Vagina (tissue), 2 donors: ENCODE measurements at regions not wholly inside any gene's neighbourhood (a gene's known extent, or its start where the extent isn't known, plus 50 kb on each side); places are given as distances from the start of the nearest gene placed in this dataset.

Experiments
- DNase-seq, 2 donors: peaks; one replicate each; pipeline ENCODE4 v3.0.0-alpha.2; 2017; ENCODE audit errors: extremely low spot score in 2 of 2
- H3K27ac ChIP-seq: fragments of 200-600 bp; sonication (generic); one replicate; pipeline ENCODE4 v1.5.1; 2019
- H3K27me3 ChIP-seq: fragments of 200-600 bp; sonication (generic); one replicate; pipeline ENCODE4 v1.5.1; 2019
- H3K36me3 ChIP-seq, 2 donors: fragments of 200-600 bp; sonication (generic); one replicate each; pipeline ENCODE4 v1.5.1; 2017 to 2019
- H3K4me1 ChIP-seq: fragments of 200-600 bp; sonication (generic); one replicate; pipeline ENCODE4 v1.5.1; 2019
- H3K4me3 ChIP-seq, 2 donors: fragments of 200-600 bp; sonication (generic); 1 replicate in 1 of 2; 2 replicates in 1 of 2; pipeline ENCODE4 v1.5.1; 2016 to 2019
- H3K9me3 ChIP-seq: fragments of 200-600 bp; sonication (generic); one replicate; pipeline ENCODE4 v1.5.1; 2019
- POLR2A ChIP-seq, 2 donors: fragments of 450-650 bp; IDR thresholded peaks; one replicate each; pipeline ENCODE4 v1.6.1; 2017; ENCODE audit warnings: antibody characterized with exemption in 2 of 2, mild to moderate bottlenecking in 2 of 2, moderate library complexity in 2 of 2
- POLR2AphosphoS5 ChIP-seq, 2 donors: sonication (generic); formaldehyde crosslinking; IDR thresholded peaks; one replicate each; pipeline ENCODE4 v1.9.0; 2017; ENCODE audit warnings: antibody characterized with exemption in 2 of 2, mild to moderate bottlenecking in 2 of 2, low read depth in 1 of 2; ENCODE audit not compliant: insufficient read depth in 1 of 2
- intact Hi-C: fragments of 100-400 bp; cut with DNase I; formaldehyde crosslinking; loops from one replicate; pipeline ENCODE4 v1.15.1; 2023
- TF ChIP-seq, protein P1 (sequence below), 3 experiments: fragments of 450-650 bp in 2 of 3; fragments of 200-600 bp in 1 of 3; sonication (generic) in 1 of 3; IDR thresholded peaks; one replicate each; pipeline ENCODE4 v1.5.1; 2017 to 2019; ENCODE audit warnings: antibody characterized with exemption in 3 of 3, mild to moderate bottlenecking in 2 of 3, moderate library complexity in 2 of 3

DNA sequence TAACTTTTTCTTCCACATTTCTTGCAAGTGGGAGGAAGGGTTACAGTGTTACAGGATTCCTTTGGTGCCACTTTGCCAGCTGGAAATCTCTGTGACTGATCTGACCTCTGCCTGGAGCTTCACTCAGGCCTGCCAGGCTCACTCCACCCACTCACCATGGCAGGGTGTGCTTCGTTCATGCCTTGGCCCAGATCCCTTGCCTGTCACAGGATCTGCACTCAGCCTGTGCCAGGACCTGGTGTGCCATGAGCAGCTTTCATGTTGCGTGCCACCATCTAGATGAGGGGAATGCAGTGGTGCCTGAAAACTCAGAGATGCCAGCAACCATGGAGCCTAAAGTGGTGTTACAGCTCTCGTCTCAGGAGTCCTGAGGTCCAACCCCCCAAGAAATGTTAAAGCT, 2596.4 kb downstream of the PCDH7 start:
- intact Hi-C loops = no loop called here
- H3K36me3 ChIP-seq = no peaks in the 10 kb centered on the region
- no peak for DNase-seq
- H3K4me1 ChIP-seq = no peaks in the 10 kb centered on the region
- no peaks in the 10 kb centered on the region for H3K27me3 ChIP-seq
- H3K27ac ChIP-seq = no peak overlapping the region
- TF ChIP-seq, protein P1, sequence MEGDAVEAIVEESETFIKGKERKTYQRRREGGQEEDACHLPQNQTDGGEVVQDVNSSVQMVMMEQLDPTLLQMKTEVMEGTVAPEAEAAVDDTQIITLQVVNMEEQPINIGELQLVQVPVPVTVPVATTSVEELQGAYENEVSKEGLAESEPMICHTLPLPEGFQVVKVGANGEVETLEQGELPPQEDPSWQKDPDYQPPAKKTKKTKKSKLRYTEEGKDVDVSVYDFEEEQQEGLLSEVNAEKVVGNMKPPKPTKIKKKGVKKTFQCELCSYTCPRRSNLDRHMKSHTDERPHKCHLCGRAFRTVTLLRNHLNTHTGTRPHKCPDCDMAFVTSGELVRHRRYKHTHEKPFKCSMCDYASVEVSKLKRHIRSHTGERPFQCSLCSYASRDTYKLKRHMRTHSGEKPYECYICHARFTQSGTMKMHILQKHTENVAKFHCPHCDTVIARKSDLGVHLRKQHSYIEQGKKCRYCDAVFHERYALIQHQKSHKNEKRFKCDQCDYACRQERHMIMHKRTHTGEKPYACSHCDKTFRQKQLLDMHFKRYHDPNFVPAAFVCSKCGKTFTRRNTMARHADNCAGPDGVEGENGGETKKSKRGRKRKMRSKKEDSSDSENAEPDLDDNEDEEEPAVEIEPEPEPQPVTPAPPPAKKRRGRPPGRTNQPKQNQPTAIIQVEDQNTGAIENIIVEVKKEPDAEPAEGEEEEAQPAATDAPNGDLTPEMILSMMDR (IDR thresholded peaks at IDR 0.05) = no peak
- no peak for TF ChIP-seq POLR2A (IDR thresholded peaks at IDR 0.05)
- TF ChIP-seq POLR2AphosphoS5 (IDR thresholded peaks at IDR 0.05; ENCODE audit: insufficient read depth in 1 of 2, low read depth in 1 of 2) = no peak
- H3K9me3 ChIP-seq = no peaks in the 10 kb centered on the region
- no peak overlapping the region for H3K4me3 ChIP-seq

DNA sequence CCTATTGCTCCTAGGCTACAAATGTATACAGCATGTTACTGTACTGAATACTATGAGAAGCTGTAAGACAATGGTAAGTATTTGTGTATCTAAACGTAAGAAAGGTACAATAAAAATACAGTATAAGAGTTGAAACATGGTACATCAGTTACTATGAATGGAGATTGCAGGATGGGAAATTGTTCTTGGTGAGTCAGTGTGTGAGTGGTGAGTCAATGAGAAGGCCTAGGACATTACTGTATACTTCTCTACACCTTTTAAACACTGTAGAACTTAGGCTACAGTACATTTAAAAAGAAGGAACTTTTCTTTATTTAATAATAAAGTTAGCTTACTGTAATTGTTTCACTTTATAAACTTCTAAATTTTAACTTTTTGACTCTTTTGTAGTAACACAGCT, 2603.2 kb downstream of the PCDH7 start:
- H3K36me3 ChIP-seq = no peaks in the 10 kb centered on the region
- H3K4me1 ChIP-seq = no peaks in the 10 kb centered on the region
- TF ChIP-seq, protein P1 (IDR thresholded peaks at IDR 0.05) = no peak
- TF ChIP-seq POLR2A (IDR thresholded peaks at IDR 0.05) (no peak), POLR2AphosphoS5 (IDR thresholded peaks at IDR 0.05; ENCODE audit: insufficient read depth in 1 of 2, low read depth in 1 of 2) (no peak)
- no peaks in the 10 kb centered on the region for H3K27me3 ChIP-seq
- no peak overlapping the region for H3K27ac ChIP-seq
- H3K4me3 ChIP-seq = no peak overlapping the region
- DNase-seq = no peak
- intact Hi-C loops = no loop called here
- no peaks in the 10 kb centered on the region for H3K9me3 ChIP-seq

DNA sequence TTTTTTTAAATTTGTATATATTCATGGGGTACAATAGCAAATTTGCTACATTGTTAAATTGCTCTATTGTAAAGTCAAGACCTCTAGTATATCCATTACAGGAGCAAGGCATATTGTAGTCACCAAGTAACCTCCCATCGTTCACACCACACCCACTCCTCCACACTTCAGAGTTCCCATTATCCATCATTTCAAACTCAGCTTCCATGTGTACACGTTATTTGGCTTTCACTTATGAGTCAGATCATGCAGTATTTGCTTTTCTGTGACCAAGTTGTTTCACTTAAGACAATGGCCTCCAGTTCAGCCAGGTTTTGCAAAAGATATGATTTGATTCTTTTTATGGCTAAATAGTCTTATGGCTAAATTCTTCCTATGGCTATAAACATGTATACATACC, 2614.2 kb downstream of the PCDH7 start:
- Histone ChIP-seq H3K27me3 (no peaks in the 10 kb centered on the region), H3K36me3 (no peaks in the 10 kb centered on the region), H3K27ac (no peak overlapping the region), H3K9me3 (peaks cover 5% of the 10 kb centered on the region), H3K4me1 (no peaks in the 10 kb centered on the region), H3K4me3 (no peak overlapping the region)
- TF ChIP-seq POLR2A (IDR thresholded peaks at IDR 0.05) (no peak), POLR2AphosphoS5 (IDR thresholded peaks at IDR 0.05; ENCODE audit: insufficient read depth in 1 of 2, low read depth in 1 of 2) (no peak)
- TF ChIP-seq, protein P1 (IDR thresholded peaks at IDR 0.05) = no peak
- no peak for DNase-seq
- intact Hi-C loops = no loop called here

DNA sequence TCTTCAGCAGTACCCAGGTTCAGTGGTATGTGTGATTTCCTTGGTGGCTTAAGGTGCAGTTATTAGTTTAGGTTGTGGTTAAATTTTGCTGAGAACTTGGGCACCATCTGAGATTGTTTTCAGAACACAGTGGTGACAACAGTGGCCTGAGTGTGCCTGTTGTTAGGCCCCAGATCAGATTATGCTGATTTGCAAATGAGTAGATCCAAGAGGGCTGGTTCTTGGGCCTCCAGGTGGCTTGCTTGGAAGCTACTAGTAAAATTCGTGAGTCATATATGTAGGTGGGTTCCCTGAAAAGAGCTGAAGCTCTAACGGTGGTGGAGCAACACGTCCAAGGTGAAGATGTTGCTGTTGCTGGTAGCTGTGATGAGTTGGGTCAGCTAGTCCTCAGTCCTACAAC, 2619.6 kb downstream of the PCDH7 start:
- intact Hi-C loops = no loop called here
- TF ChIP-seq POLR2A (IDR thresholded peaks at IDR 0.05) (no peak), POLR2AphosphoS5 (IDR thresholded peaks at IDR 0.05; ENCODE audit: insufficient read depth in 1 of 2, low read depth in 1 of 2) (no peak)
- TF ChIP-seq, protein P1 (IDR thresholded peaks at IDR 0.05) = no peak
- H3K4me1 ChIP-seq = no peaks in the 10 kb centered on the region

DNA sequence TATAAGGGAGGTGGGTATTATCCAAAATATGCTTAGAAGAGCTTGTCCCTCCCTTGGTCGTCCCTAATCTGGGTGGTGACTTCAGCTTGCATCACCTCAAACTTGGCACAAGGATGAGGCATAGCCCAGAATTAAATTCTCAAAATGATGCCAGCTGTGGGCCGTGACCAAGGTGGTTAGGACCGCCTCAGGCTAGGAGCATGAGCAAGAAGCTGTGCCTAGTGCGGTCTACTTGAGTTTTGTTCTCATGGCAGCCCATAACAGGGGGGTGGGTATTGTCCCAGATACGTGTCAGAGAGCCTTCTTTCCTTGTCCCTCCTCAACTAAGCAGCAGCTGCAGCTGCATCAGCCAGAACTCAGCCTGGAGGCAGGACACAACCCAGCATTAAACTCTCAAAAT, 2620.0 kb downstream of the PCDH7 start:
- no peaks in the 10 kb centered on the region for H3K36me3 ChIP-seq
- no peak overlapping the region for H3K27ac ChIP-seq
- H3K27me3 ChIP-seq = no peaks in the 10 kb centered on the region
- no peaks in the 10 kb centered on the region for H3K9me3 ChIP-seq
- H3K4me3 ChIP-seq = no peak overlapping the region
- DNase-seq = no peak
- H3K4me1 ChIP-seq = no peaks in the 10 kb centered on the region
- TF ChIP-seq POLR2AphosphoS5 (IDR thresholded peaks at IDR 0.05; ENCODE audit: insufficient read depth in 1 of 2, low read depth in 1 of 2) (no peak), POLR2A (IDR thresholded peaks at IDR 0.05) (no peak)
- TF ChIP-seq, protein P1 (IDR thresholded peaks at IDR 0.05) = no peak
- intact Hi-C loops = no loop called here

More for the DNA sequence above, 2619.6 kb downstream of the PCDH7 start:
- H3K27ac ChIP-seq = no peak overlapping the region
- DNase-seq = no peak
- H3K9me3 ChIP-seq = no peaks in the 10 kb centered on the region
- H3K27me3 ChIP-seq = no peaks in the 10 kb centered on the region
- no peak overlapping the region for H3K4me3 ChIP-seq
- H3K36me3 ChIP-seq = no peaks in the 10 kb centered on the region
